HCT116 (cell line): ENCODE measurements at regions not wholly inside any gene's neighbourhood (a gene's known extent, or its start where the extent isn't known, plus 50 kb on each side); places are given as distances from the start of the nearest gene placed in this dataset.

Experiments used
- ATAC-seq: fragments of 200-7000 bp; cut with Tn5 transposase; 2 replicates; pipeline ENCODE4 v1.9.1; 2020; ENCODE audit warnings: mild to moderate bottlenecking, moderate library complexity
- BruUV-seq: library from RNA; stranded (reverse); fragments of 400-500 nt; replicated peaks from 2 replicates; lab custom pipeline; 2021; lab: Mats Ljungman, UMichigan
- CTCF ChIA-PET: fragments of 300-600 bp; sonication (Branson Sonifier 250); formaldehyde crosslinking; loops from one replicate; lab custom pipeline; 2021; ENCODE audit warnings: antibody characterized with exemption; lab: Charles Lee
- POLR2A ChIA-PET: fragments of 300-600, 350-600 bp; sonication (Branson Sonifier 250); formaldehyde crosslinking; loops from one replicate; lab custom pipeline; 2021; ENCODE audit warnings: antibody characterized with exemption; lab: Charles Lee
- RAD21 ChIA-PET, 2 experiments: fragments of 300-600 bp; sonication (Branson Sonifier 250); formaldehyde crosslinking; loops; one replicate each; lab custom pipeline; 2023; ENCODE audit warnings: low total read pairs in 2 of 2; ENCODE audit not compliant: uncharacterized antibody in 2 of 2, unreplicated experiment in 2 of 2, low non-redundant PET in 1 of 2; lab: Charles Lee
- DNase-seq: peaks from one replicate; pipeline ENCODE4 v3.0.0-alpha.2; 2010; ENCODE audit warnings: low read depth, low spot score
- H2AFZ ChIP-seq: fragments of 200-600 bp; shearing (Covaris generic), sonication (generic); 2 replicates; pipeline ENCODE4 v1.6.1; 2017; ENCODE audit warnings: low read depth, mixed run types, mixed read lengths, antibody characterized with exemption, low read length; ENCODE audit not compliant: poor library complexity, severe bottlenecking
- H3K27ac ChIP-seq: 2 replicates; pipeline ENCODE4 v1.5.1; 2012; ENCODE audit warnings: low read depth, low read length
- H3K27me3 ChIP-seq: fragments of 200-600 bp; sonication (generic); 2 replicates; pipeline ENCODE4 v1.6.1; 2016; ENCODE audit warnings: mixed run types, low read length, mixed read lengths; ENCODE audit not compliant: insufficient read depth
- H3K36me3 ChIP-seq, 2 experiments: fragments of 200-500 bp in 1 of 2; fragments of 200-600 bp in 1 of 2; sonication (Bioruptor generic) in 1 of 2; sonication (generic) in 1 of 2; 2 replicates each; pipeline versions ENCODE4 v1.5.1 to v1.6.1; 2014 to 2016; ENCODE audit warnings: low read length in 2 of 2, inconsistent platforms in 1 of 2, mixed read lengths in 1 of 2, mixed run types in 1 of 2; ENCODE audit not compliant: insufficient read depth in 2 of 2, control insufficient read depth in 1 of 2
- H3K4me1 ChIP-seq, 2 experiments: fragments of 200-600 bp in 1 of 2; sonication (generic) in 1 of 2; 2 replicates each; pipeline versions ENCODE4 v1.5.1 to v1.6.1; 2012 to 2017; ENCODE audit warnings: low read length in 2 of 2, inconsistent platforms in 1 of 2, mild to moderate bottlenecking in 1 of 2, mixed read lengths in 1 of 2, mixed run types in 1 of 2, moderate library complexity in 1 of 2; ENCODE audit not compliant: insufficient read depth in 2 of 2, control insufficient read depth in 1 of 2
- H3K4me2 ChIP-seq: fragments of 200-600 bp; sonication (generic); 2 replicates; pipeline ENCODE4 v1.6.1; 2017; ENCODE audit warnings: mixed run types, low read length, mixed read lengths
- H3K4me3 ChIP-seq, 2 experiments: fragments of 200-600 bp in 1 of 2; sonication (generic) in 1 of 2; replicated peaks in 1 of 2; 2 replicates each; pipeline ENCODE4 v1.5.1; 2011 to 2016; ENCODE audit warnings: low read length in 2 of 2, control low read depth in 1 of 2, low read depth in 1 of 2, mild to moderate bottlenecking in 1 of 2, mixed read lengths in 1 of 2, mixed run types in 1 of 2
- H3K79me2 ChIP-seq: fragments of 200-600 bp; sonication (generic); 2 replicates; pipeline ENCODE4 v1.6.1; 2017; ENCODE audit warnings: mild to moderate bottlenecking, mixed run types, low read length, moderate library complexity, mixed read lengths; ENCODE audit not compliant: insufficient read depth
- H3K9ac ChIP-seq: fragments of 200-600 bp; sonication (generic); 2 replicates; pipeline ENCODE4 v1.6.1; 2016; ENCODE audit warnings: low read length, mixed read lengths
- H3K9me2 ChIP-seq: fragments of 200-600 bp; sonication (generic), shearing (Covaris generic); 2 replicates; pipeline ENCODE4 v1.6.1; 2017; ENCODE audit warnings: mixed run types, mild to moderate bottlenecking, moderate library complexity; ENCODE audit not compliant: insufficient read depth
- H3K9me3 ChIP-seq, 2 experiments: fragments of 200-500 bp in 1 of 2; fragments of 200-600 bp in 1 of 2; sonication (Bioruptor generic) in 1 of 2; sonication (generic) in 1 of 2; 2 replicates each; pipeline ENCODE4 v1.6.1; 2014 to 2017; ENCODE audit warnings: low read length in 2 of 2, mixed read lengths in 2 of 2, inconsistent platforms in 1 of 2, low read depth in 1 of 2, mild to moderate bottlenecking in 1 of 2, mixed run types in 1 of 2, moderate library complexity in 1 of 2; ENCODE audit not compliant: control insufficient read depth in 1 of 2, insufficient read depth in 1 of 2
- H4K20me1 ChIP-seq: fragments of 200-600 bp; sonication (generic), shearing (Covaris generic); 2 replicates; pipeline ENCODE4 v1.6.1; 2017; ENCODE audit warnings: mixed run types, mild to moderate bottlenecking, moderate library complexity; ENCODE audit not compliant: insufficient read depth
- CEBPB ChIP-seq: IDR thresholded peaks from 2 replicates; pipeline ENCODE4 v1.6.1; 2012; ENCODE audit warnings: low read depth
- FOSL1 ChIP-seq: IDR thresholded peaks from 2 replicates; pipeline ENCODE4 v1.6.1; 2012; ENCODE audit warnings: low read depth
- ZNF274 ChIP-seq: fragments of 200-500 bp; sonication (Bioruptor generic); IDR thresholded peaks from 2 replicates; pipeline ENCODE4 v1.6.1; 2014; ENCODE audit warnings: mild to moderate bottlenecking, low read depth, low read length, inconsistent platforms
- intact Hi-C: fragments of 100-400 bp; cut with micrococcal nuclease; formaldehyde crosslinking; loops from 2 replicates; pipeline ENCODE4 v1.10.0; 2022
- TF ChIP-seq, protein P1 (sequence below): IDR thresholded peaks from 2 replicates; pipeline ENCODE4 v1.6.1; 2012

DNA sequence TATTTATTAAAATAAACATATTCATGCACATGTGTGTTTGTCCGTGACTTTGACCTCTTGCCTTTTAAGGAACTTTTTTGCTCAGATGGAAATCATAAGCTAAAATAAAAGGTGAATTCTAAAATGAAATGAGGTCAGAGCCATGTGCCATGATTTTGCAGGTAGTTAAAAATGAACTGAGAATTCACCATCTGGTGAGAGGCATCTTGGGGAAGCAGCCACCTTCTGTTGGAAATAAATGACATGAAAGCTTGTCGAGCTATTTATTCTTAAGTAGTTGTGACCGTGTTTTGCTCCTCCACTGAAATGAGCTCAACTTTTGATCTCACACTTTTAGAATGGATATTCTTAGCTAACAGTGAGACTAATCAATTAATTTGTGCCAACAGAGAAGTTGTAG, 56.8 kb upstream of the CNOT2 start (continued):
- TF ChIP-seq, protein P1, sequence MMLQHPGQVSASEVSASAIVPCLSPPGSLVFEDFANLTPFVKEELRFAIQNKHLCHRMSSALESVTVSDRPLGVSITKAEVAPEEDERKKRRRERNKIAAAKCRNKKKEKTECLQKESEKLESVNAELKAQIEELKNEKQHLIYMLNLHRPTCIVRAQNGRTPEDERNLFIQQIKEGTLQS = no peak
- no peak for TF ChIP-seq CEBPB
- TF ChIP-seq, all 23 proteins: peak for 0

DNA sequence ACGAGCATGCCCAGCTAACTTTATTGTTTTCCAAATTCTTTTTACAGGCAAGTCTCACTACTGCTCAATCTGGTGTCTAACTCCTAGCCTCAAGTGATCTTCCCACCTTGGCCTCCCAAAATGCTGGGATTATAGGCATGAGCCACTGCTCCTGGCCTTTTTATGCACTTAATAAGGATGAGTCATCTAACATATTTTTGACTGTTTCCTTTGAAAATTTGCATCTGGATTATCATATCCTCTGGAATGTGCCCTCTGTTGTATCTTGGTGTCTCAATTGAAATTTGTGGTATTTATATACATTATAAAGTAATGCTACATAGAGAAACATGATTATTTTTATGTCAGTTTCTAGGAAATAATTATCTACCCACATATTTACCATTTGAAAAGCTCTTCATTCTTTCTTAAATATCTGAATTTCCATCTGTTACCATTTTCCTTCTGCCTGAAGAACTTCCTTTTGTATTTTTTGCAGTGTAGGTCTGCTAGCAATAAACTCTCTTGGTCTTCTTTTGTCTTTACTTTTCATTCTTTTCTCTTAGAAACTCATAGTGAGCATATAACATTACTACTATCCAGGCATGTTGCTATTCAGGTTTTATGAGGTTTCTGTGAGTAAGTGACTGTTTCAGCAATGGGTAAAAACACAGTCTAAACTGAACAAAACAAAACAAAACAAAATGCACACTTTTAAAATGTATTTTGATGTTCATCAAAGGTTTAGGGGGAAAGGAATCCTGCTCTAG, 52.8 kb upstream of the CNOT2 start:
- no TSS peak for BruUV-seq
- TF ChIP-seq ZNF274 = no peak
- peak; percentile 27; the same call in 1 of the 2 replicates for TF ChIP-seq FOSL1
- Histone ChIP-seq H3K27me3 (no peaks in the 10 kb centered on the region), H3K27ac (no peak overlapping the region), H3K4me3 (no peak overlapping the region), H4K20me1 (no peaks in the 10 kb centered on the region), H3K4me2 (peak overlapping the region; percentile 25; the same call in 1 of the 2 replicates), H3K9me3 (no peaks in the 10 kb centered on the region), H3K9me2 (no peaks in the 10 kb centered on the region; the same call in 1 of the 2 replicates), H3K4me1 (peaks cover 5 to 11% of the 10 kb centered on the region in 2 experiments), H2AFZ (no peak overlapping the region), H3K36me3 (no peaks in the 10 kb centered on the region), H3K79me2 (no peaks in the 10 kb centered on the region), H3K9ac (no peak overlapping the region)
- intact Hi-C loops = no loop called here
- DNase-seq (no peak), ATAC-seq (peak; percentile 49)
- ChIA-PET POLR2A (no interaction called here), RAD21 (no interaction called here), CTCF (no interaction called here)
